ENCODE measurements at regions not wholly inside any gene's neighbourhood (a gene's known extent, or its start where the extent isn't known, plus 50 kb on each side); places are given as distances from the start of the nearest gene placed in this dataset.

- no peak for DNase-seq (ENCODE audit: low read depth)
- no peak overlapping the region for H3K4me3 ChIP-seq (ENCODE audit: low read depth, low read length)
- TF ChIP-seq, protein P1, sequence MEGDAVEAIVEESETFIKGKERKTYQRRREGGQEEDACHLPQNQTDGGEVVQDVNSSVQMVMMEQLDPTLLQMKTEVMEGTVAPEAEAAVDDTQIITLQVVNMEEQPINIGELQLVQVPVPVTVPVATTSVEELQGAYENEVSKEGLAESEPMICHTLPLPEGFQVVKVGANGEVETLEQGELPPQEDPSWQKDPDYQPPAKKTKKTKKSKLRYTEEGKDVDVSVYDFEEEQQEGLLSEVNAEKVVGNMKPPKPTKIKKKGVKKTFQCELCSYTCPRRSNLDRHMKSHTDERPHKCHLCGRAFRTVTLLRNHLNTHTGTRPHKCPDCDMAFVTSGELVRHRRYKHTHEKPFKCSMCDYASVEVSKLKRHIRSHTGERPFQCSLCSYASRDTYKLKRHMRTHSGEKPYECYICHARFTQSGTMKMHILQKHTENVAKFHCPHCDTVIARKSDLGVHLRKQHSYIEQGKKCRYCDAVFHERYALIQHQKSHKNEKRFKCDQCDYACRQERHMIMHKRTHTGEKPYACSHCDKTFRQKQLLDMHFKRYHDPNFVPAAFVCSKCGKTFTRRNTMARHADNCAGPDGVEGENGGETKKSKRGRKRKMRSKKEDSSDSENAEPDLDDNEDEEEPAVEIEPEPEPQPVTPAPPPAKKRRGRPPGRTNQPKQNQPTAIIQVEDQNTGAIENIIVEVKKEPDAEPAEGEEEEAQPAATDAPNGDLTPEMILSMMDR (IDR thresholded peaks at IDR 0.05; ENCODE audit: insufficient read depth, low read depth, low read length) = no peak
Measured at GRCh38 chr4:160685729-160686128, 1478.1 kb downstream of the FSTL5 start.

DNA sequence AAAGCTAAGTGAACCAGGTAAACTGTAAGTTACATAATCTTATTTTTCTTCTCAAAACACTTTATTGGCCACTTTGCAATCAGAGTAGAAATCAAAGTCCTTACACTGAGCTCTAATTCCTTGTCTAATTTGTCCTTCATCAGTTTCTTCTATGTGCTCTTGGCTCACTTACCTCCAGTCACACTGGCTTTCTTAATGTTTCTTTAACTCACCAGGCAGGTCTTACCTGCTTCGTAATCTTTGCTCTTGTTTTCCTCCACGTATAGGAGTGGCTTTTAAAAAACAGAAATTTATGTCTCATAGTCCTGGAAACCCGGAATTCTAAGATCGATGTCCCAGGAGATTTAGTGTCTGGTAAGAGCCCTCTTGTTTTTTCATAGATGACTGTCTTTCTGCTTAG is 1462.1 kb downstream of the FSTL5 start:
- TF ChIP-seq, protein P1 (IDR thresholded peaks at IDR 0.05; ENCODE audit: insufficient read depth, low read depth, low read length) = no peak
- H3K4me3 ChIP-seq (ENCODE audit: low read depth, low read length) = no peak overlapping the region
- no peak for DNase-seq (ENCODE audit: low read depth)

DNA sequence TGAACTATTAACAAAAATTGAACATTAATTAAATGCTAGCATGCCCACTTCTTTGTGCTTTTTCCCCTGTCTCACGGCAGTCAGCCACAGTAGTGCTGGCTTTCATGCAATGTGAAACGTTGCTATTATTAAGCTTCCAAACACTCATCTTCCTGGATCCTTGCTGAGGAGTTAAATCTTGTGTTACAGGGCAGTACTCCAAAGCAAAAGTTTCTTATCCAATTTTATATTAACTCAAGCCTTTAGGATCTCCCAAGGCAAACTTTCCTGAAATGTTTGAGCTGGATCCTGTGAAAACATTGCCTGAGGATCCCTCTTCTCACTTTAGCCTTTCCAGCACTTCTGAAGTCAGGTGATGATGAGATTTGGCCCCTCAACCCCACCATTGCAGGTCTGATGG is 1454.8 kb downstream of the FSTL5 start:
- DNase-seq (ENCODE audit: low read depth) = no peak
- H3K4me3 ChIP-seq (ENCODE audit: low read depth, low read length) = no peak overlapping the region
- TF ChIP-seq, protein P1 (IDR thresholded peaks at IDR 0.05; ENCODE audit: insufficient read depth, low read depth, low read length) = no peak

- DNase-seq (ENCODE audit: low read depth) = no peak
- no peak overlapping the region for H3K4me3 ChIP-seq (ENCODE audit: low read depth, low read length)
- TF ChIP-seq, protein P1 (IDR thresholded peaks at IDR 0.05; ENCODE audit: insufficient read depth, low read depth, low read length) = no peak
Measured at GRCh38 chr4:160709546-160709945, 1454.3 kb downstream of the FSTL5 start.

DNA sequence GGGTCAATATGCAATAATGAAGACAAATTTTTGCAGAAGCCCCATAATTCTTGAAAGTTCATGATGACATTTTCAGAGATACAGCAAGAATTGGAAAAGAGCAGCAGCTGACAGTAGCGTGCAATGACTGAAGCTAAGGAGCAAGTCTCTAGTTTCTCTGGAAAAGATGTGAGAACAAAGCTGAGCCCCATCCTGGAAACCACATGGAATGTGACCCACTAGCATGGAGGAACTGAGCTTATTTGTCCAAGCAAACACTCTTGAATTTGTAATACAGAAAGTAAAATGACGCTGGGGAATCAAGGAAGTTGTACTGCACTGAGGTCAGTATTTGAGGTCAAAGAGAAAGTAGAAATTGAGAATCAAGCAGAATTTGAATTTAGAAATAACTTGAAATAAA is 1447.2 kb downstream of the FSTL5 start:
- TF ChIP-seq, protein P1 (IDR thresholded peaks at IDR 0.05; ENCODE audit: insufficient read depth, low read depth, low read length) = no peak
- no peak overlapping the region for H3K4me3 ChIP-seq (ENCODE audit: low read depth, low read length)
- DNase-seq (ENCODE audit: low read depth) = no peak

- no peak overlapping the region for H3K4me3 ChIP-seq (ENCODE audit: low read depth, low read length)
- no peak for DNase-seq (ENCODE audit: low read depth)
- TF ChIP-seq, protein P1 (IDR thresholded peaks at IDR 0.05; ENCODE audit: insufficient read depth, low read depth, low read length) = no peak
Measured at GRCh38 chr4:160717848-160718247, 1446.0 kb downstream of the FSTL5 start.

DNA sequence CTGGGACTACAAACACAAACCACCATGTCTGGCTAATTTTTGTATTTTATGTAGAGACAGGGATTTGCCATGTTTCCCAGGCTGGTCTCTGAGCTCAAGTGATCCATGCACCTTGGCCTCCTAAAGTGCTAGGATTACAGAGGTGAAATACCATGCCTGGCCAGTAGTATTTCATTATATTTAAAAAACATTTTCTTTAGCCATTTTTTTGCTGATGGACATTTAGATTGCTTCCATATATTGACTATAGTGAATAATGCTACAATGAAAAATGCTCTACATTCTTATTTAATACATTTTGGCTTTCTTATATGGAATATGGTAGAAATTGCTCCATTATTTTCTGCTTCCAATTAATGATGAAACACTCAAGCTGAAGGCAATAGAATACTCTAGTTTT is 1439.7 kb downstream of the FSTL5 start:
- TF ChIP-seq, protein P1 (IDR thresholded peaks at IDR 0.05; ENCODE audit: insufficient read depth, low read depth, low read length) = no peak
- DNase-seq (ENCODE audit: low read depth) = no peak
- no peak overlapping the region for H3K4me3 ChIP-seq (ENCODE audit: low read depth, low read length)
